ENCODE measurements at regions not wholly inside any gene's neighbourhood (a gene's known extent, or its start where the extent isn't known, plus 50 kb on each side); places are given as distances from the start of the nearest gene placed in this dataset.

- TF ChIP-seq CTCF (IDR thresholded peaks at IDR 0.05; ENCODE audit: insufficient read depth, low read length) (no peak), REST (IDR thresholded peaks at IDR 0.05; ENCODE audit: insufficient replicate concordance, low read depth) (no peak), POLR2AphosphoS5 (IDR thresholded peaks at IDR 0.05; ENCODE audit: low read depth) (no peak), GABPA (IDR thresholded peaks at IDR 0.05; ENCODE audit: low read depth) (no peak), SPI1 (IDR thresholded peaks at IDR 0.05; ENCODE audit: borderline replicate concordance, low read depth) (no peak)
These were observed 252.8 kb upstream of the GPR26 start for GRCh38 chr10:123413353-123413752.
